ENCODE measurements at regions not wholly inside any gene's neighbourhood (a gene's known extent, or its start where the extent isn't known, plus 50 kb on each side); places are given as distances from the start of the nearest gene placed in this dataset.
A peak's percentile ranks its signal among the peaks of the same experiment; 100 is the strongest.
"Not testable (repeated sequence)": the region's sequence is repeated elsewhere in the genome, so short reads cannot be mapped to it uniquely, and the experiment has no call there.

DNA sequence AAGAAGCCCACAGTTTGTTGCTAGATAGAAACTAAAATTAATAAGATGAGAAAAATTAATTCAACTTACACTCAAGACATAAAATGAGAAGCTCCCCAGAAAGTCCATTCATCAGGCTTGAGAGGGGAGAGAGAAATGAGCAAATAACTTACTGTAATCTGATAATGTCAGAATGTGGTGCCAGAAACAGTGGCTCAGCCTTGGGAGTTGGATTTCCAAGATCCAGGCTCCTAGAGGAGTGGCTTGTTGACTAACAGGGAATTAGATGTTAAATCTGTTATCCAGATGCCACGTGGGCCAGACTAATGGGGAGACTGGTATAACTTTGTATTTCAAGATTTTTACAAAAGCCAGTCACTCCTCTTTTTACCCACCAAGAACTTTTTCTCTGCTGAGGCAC is 458.2 kb downstream of the GADD45G start:
- no peak overlapping the region for H3K4me3 ChIP-seq (ENCODE audit: low read length)
- DNase-seq (ENCODE audit: low read depth, low spot score): no peak

- H3K4me3 ChIP-seq (ENCODE audit: low read length): no peak overlapping the region
- no peak for DNase-seq (ENCODE audit: low read depth, low spot score)
These were observed 459.4 kb downstream of the GADD45G start for GRCh38 chr9:90064248-90064647.

GRCh38 chr9:90064971-90065370 is 460.2 kb downstream of the GADD45G start:
- no peak for DNase-seq (ENCODE audit: low read depth, low spot score)
- no peak overlapping the region for H3K4me3 ChIP-seq (ENCODE audit: low read length)

DNA sequence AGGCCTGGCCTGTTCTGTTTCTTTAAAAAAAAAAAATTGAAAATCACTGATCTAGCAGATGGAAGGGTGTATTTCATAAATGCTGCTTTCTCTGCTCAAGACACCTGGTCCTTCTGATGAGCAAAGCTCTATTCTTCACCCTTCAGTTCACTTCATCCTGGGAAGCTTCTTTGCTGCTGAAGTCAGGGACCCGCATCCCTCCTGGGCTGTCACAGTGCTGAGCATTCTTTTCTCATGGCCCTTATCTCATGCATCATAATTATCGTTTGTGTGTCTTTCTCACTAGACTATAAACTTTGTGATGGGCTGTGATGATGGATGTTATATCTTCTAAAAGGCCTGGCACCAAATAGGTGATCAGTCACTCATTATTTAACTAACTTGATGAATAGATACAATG is 461.0 kb downstream of the GADD45G start:
- no peak overlapping the region for H3K4me3 ChIP-seq (ENCODE audit: low read length)
- DNase-seq (ENCODE audit: low read depth, low spot score): no peak

GRCh38 chr9:90069085-90069484 is 464.3 kb downstream of the GADD45G start:
- DNase-seq (ENCODE audit: low read depth, low spot score): no peak
- no peak overlapping the region for H3K4me3 ChIP-seq (ENCODE audit: low read length)

DNA sequence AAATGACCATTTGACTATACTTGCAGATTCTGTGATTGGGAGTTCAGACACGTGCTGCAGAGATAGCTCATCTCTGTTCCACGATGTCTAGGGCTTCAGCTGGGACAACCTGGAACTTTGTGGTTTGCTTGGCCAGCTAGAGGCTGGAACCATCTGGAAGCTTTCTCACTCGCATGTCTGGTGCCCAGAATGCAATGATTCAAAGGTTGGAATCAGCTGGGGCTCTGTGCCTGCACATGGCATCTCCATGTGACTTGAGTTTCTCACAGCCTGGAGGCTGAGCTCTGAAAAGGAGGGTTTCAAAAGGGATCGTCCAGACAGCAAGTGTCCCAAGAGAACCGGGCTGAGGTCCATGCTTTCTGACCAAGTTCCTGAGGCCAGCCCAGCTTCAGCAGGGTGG is 465.2 kb downstream of the GADD45G start:
- no peak overlapping the region for H3K4me3 ChIP-seq (ENCODE audit: low read length)
- no peak for DNase-seq (ENCODE audit: low read depth, low spot score)

DNA sequence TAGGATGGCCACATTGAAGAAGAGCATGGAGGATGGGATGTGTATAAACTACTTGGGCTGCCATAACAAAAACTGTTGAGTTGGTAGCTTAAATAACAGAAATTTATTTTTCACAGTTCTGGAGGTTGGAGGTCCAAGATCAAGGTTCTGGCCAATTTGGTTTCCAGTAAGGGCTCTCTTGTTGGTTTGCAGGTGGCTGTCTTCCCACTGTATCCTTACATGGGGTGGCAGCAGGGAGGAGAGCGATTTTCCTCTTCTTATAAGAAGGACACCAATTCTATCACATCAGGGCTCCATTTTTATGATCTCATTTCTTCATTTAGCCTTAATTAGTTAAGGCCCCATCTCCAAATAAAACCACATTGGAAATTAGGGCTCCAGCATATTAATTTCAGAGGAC is 465.7 kb downstream of the GADD45G start:
- no peak for DNase-seq (ENCODE audit: low read depth, low spot score)

GRCh38 chr9:90070931-90071660 is 466.3 kb downstream of the GADD45G start:
- no peak for DNase-seq (ENCODE audit: low read depth, low spot score)
- H3K4me3 ChIP-seq (ENCODE audit: low read length): no peak overlapping the region

More for the DNA sequence above, 465.7 kb downstream of the GADD45G start:
- H3K4me3 ChIP-seq (ENCODE audit: low read length): no peak overlapping the region

GRCh38 chr9:90073186-90073945 is 468.6 kb downstream of the GADD45G start:
- H3K4me3 ChIP-seq (ENCODE audit: low read length): no peak overlapping the region
- no peak for DNase-seq (ENCODE audit: low read depth, low spot score)

- DNase-seq (ENCODE audit: low read depth, low spot score): no peak
- H3K4me3 ChIP-seq (ENCODE audit: low read length): no peak overlapping the region
These were observed 469.6 kb downstream of the GADD45G start for GRCh38 chr9:90074316-90074962.

GRCh38 chr9:90077598-90077997 is 472.8 kb downstream of the GADD45G start:
- H3K4me3 ChIP-seq (ENCODE audit: low read length); DNase-seq (ENCODE audit: low read depth, low spot score): not testable (repeated sequence)

GRCh38 chr9:90078988-90079421 is 474.2 kb downstream of the GADD45G start:
- no peak for DNase-seq (ENCODE audit: low read depth, low spot score)
- no peak overlapping the region for H3K4me3 ChIP-seq (ENCODE audit: low read length)

DNA sequence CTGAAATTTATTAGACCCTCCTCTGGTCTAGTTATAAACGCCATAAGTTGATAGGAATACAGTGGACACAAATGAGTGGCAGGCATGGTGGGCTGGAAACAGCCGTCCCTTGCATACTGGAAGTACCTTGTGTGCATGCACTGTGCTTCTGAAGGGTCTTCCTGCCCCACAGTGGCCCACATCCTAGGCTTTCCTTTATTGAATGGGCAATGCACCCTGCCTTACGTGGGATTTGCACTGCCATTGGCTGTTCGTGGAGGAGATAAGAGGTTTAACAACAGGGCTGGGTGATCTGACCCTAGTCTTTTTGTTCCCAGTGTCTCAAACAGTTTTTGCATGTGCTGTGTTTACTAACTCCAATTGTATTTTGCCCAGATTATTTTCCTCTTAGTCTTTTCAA is 480.8 kb downstream of the GADD45G start:
- DNase-seq (ENCODE audit: low read depth, low spot score): no peak
- no peak overlapping the region for H3K4me3 ChIP-seq (ENCODE audit: low read length)

- DNase-seq (ENCODE audit: low read depth, low spot score): no peak
These were observed 481.3 kb downstream of the GADD45G start for GRCh38 chr9:90086101-90086511.

DNA sequence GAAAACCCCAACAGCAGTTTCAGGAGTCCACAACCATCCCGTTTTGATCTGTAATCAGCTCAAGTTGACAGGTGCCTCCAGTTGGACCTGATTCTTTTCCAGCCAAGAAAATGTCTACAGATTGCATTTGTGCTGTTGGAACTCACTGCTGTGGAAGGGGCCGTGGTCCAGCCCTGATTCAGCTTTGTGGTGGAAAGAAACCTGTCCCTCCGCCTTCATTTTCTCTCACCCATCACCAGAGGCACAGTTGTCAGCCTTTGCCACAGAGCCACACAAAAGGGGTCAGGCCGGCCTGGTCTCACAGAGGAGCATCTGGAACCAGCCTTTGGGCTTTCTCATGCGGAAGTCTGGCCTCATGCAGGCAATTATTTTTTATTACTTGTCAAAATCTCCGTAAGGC is 483.6 kb downstream of the GADD45G start:
- no peak for DNase-seq (ENCODE audit: low read depth, low spot score)
- H3K4me3 ChIP-seq (ENCODE audit: low read length): no peak overlapping the region

More at GRCh38 chr9:90086101-90086511, 481.3 kb downstream of the GADD45G start:
- no peak overlapping the region for H3K4me3 ChIP-seq (ENCODE audit: low read length)

DNA sequence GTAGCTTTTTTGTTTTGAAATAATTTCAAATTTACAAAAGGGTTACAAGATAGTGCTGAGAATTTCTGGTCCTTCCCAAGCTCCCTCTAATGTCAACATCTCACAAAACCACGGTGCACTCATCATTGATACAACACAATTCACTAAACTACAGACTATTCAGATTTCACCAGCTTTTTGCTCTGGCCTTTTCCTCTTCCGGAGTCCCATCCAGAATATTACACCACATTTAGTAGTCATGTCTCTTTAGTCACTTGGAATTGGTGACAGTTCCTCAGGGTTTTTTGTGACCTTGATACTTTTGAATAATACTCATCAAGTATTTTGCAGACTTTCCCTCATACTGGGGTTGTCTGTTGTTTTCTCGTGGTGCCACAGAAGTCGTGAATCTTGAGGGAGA is 484.0 kb downstream of the GADD45G start:
- no peak for DNase-seq (ENCODE audit: low read depth, low spot score)
- no peak overlapping the region for H3K4me3 ChIP-seq (ENCODE audit: low read length)

DNA sequence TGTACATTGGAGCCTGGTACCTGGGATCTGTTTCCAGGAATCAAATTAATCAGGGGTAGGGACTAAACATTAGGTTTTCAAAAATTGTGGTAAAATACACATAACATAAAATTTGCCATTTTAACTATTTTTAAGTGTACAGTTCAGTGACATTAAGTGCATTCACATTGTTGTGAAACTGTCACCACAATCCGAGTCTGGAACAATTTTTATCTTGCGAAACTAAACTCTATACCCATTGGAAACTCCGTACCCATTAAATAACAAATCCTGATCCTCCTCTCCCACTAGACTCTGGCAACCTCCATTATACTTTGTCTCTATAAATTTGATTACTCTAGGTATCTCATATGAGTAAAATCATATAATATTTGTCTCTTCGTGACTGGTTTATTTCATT is 486.2 kb downstream of the GADD45G start:
- H3K4me3 ChIP-seq (ENCODE audit: low read length): no peak overlapping the region
- no peak for DNase-seq (ENCODE audit: low read depth, low spot score)

DNA sequence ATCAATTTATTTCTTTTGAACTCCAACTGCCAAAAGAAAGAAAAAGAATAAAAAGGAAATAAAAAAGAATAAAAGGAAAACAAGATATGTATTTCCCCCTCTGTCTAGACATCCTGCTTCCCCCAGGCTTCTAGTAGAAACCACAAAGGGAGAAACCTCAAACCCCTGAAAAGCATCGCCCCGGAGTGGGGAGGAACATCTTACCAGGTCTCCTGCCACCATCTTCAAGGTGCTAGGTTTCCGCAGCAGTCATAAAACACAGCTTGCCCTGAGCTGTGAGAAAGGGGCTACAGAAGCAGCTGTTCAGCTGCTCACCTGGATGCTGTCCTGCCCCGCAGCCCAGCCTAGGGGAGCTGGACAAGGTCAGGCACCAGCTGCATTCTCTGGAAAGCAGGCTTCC is 487.7 kb downstream of the GADD45G start:
- DNase-seq (ENCODE audit: low read depth, low spot score): peak; percentile 76

GRCh38 chr9:90095682-90096081 is 490.9 kb downstream of the GADD45G start:
- peak; percentile 62 for DNase-seq (ENCODE audit: low read depth, low spot score)

More for the DNA sequence above, 487.7 kb downstream of the GADD45G start:
- H3K4me3 ChIP-seq (ENCODE audit: low read length): no peak overlapping the region

GRCh38 chr9:90097237-90097636 is 492.4 kb downstream of the GADD45G start:
- H3K4me3 ChIP-seq (ENCODE audit: low read length): no peak overlapping the region
- no peak for DNase-seq (ENCODE audit: low read depth, low spot score)

More at GRCh38 chr9:90095682-90096081, 490.9 kb downstream of the GADD45G start:
- H3K4me3 ChIP-seq (ENCODE audit: low read length): no peak overlapping the region

Data from Jurkat, Clone E6-1 (cell line).